ENCODE measurements at regions not wholly inside any gene's neighbourhood (a gene's known extent, or its start where the extent isn't known, plus 50 kb on each side); places are given as distances from the start of the nearest gene placed in this dataset.

DNA sequence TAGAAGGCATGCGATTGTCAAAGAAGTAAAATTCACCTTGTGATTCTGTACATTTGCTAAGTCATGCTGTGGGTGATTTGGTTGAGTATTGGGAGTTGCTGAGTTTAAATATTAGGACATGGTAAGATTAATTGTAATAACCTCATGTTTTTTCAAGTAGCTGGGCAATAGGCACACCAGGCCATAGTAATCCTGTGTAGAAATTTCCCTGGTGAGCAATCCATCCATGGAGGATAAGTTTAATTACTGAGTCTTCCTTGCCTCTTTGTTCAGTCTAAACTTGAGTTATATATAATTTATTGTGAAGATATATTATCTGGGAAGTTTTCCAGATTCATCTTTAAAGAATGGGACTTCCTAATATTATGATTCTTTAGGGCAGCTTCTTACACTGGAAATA lies 221.1 kb upstream of the NUDT12 start:
- DNase-seq (ENCODE audit: low read depth, low spot score) (no peak), FAIRE-seq (no peak)
- Histone ChIP-seq H3K9me1 (ENCODE audit: control insufficient read depth, extremely low read depth, insufficient read depth, low read length) (no peaks in the 10 kb centered on the region), H3K4me2 (ENCODE audit: control insufficient read depth, extremely low read depth, insufficient read depth, low read depth, low read length) (no peak overlapping the region), H4K20me1 (ENCODE audit: control insufficient read depth, extremely low read depth, insufficient read depth, low read length) (no peaks in the 10 kb centered on the region), H3K79me2 (ENCODE audit: control insufficient read depth, insufficient read depth, low read length) (no peaks in the 10 kb centered on the region), H3K9ac (ENCODE audit: control insufficient read depth, extremely low read depth, insufficient read depth, low read length) (no peak overlapping the region), H3K4me3 (ENCODE audit: control insufficient read depth in 2 of 3, extremely low read depth in 1 of 3, insufficient read depth in 2 of 3, low read depth in 1 of 3, low read length in 3 of 3) (no peak overlapping the region), H3K27ac (ENCODE audit: control insufficient read depth, insufficient read depth, low read length) (no peak overlapping the region), H3K27me3 (ENCODE audit: control insufficient read depth, extremely low read depth, insufficient read depth, low read length) (no peaks in the 10 kb centered on the region), H3K36me3 (ENCODE audit: control insufficient read depth in 2 of 2, extremely low read depth in 1 of 2, insufficient read depth in 2 of 2, low read length in 2 of 2) (no peaks in the 10 kb centered on the region), H2AFZ (ENCODE audit: control insufficient read depth, low read length) (no peak overlapping the region), H3K9me3 (ENCODE audit: control insufficient read depth, low read depth, low read length) (no peaks in the 10 kb centered on the region), H3K4me1 (ENCODE audit: control insufficient read depth, extremely low read depth, insufficient read depth, low read length) (no peaks in the 10 kb centered on the region)
- dilution Hi-C loops (cut with MboI; ENCODE audit: extremely low pct_ligation_motif_present, low sequenced_read_pairs), result no loop called here
- no peak for TF ChIP-seq EZH2 (IDR thresholded peaks at IDR 0.05; ENCODE audit: low read length)
- no peak for TF ChIP-seq CTCF (optimal IDR thresholded peaks at IDR 0.05 in 1 of 3, IDR thresholded peaks at IDR 0.05 in 1 of 3, conservative IDR thresholded peaks at IDR 0.05 in 1 of 3; ENCODE audit: extremely low read depth in 1 of 3, insufficient read depth in 2 of 3, low read length in 3 of 3)

GRCh38 chr5:103780794-103781193 lies 218.2 kb upstream of the NUDT12 start:
- H3K9ac ChIP-seq (ENCODE audit: control insufficient read depth, extremely low read depth, insufficient read depth, low read length), result no peak overlapping the region
- no peaks in the 10 kb centered on the region for H3K9me3 ChIP-seq (ENCODE audit: control insufficient read depth, low read depth, low read length)
- H3K4me1 ChIP-seq (ENCODE audit: control insufficient read depth, extremely low read depth, insufficient read depth, low read length), result no peaks in the 10 kb centered on the region
- no peak overlapping the region for H3K4me3 ChIP-seq (ENCODE audit: control insufficient read depth in 2 of 3, extremely low read depth in 1 of 3, insufficient read depth in 2 of 3, low read depth in 1 of 3, low read length in 3 of 3)
- dilution Hi-C loops (cut with MboI; ENCODE audit: extremely low pct_ligation_motif_present, low sequenced_read_pairs), result no loop called here
- H2AFZ ChIP-seq (ENCODE audit: control insufficient read depth, low read length), result no peak overlapping the region
- no peaks in the 10 kb centered on the region for H3K27me3 ChIP-seq (ENCODE audit: control insufficient read depth, extremely low read depth, insufficient read depth, low read length)
- H3K4me2 ChIP-seq (ENCODE audit: control insufficient read depth, extremely low read depth, insufficient read depth, low read depth, low read length), result no peak overlapping the region
- H3K9me1 ChIP-seq (ENCODE audit: control insufficient read depth, extremely low read depth, insufficient read depth, low read length), result no peaks in the 10 kb centered on the region
- no peak overlapping the region for H3K27ac ChIP-seq (ENCODE audit: control insufficient read depth, insufficient read depth, low read length)
- DNase-seq (ENCODE audit: low read depth, low spot score), result no peak
- H4K20me1 ChIP-seq (ENCODE audit: control insufficient read depth, extremely low read depth, insufficient read depth, low read length), result no peaks in the 10 kb centered on the region
- H3K36me3 ChIP-seq (ENCODE audit: control insufficient read depth in 2 of 2, extremely low read depth in 1 of 2, insufficient read depth in 2 of 2, low read length in 2 of 2), result no peaks in the 10 kb centered on the region
- H3K79me2 ChIP-seq (ENCODE audit: control insufficient read depth, insufficient read depth, low read length), result no peaks in the 10 kb centered on the region
- TF ChIP-seq EZH2 (IDR thresholded peaks at IDR 0.05; ENCODE audit: low read length), result no peak
- no peak for TF ChIP-seq CTCF (optimal IDR thresholded peaks at IDR 0.05 in 1 of 3, IDR thresholded peaks at IDR 0.05 in 1 of 3, conservative IDR thresholded peaks at IDR 0.05 in 1 of 3; ENCODE audit: extremely low read depth in 1 of 3, insufficient read depth in 2 of 3, low read length in 3 of 3)
- no peak for FAIRE-seq
